Activated CD8-positive, alpha-beta T cell treated with anti-CD3 and anti-CD28 coated beads for 36 hours (primary cell): ENCODE measurements at regions not wholly inside any gene's neighbourhood (a gene's known extent, or its start where the extent isn't known, plus 50 kb on each side); places are given as distances from the start of the nearest gene placed in this dataset.

ENCODE experiments used
- ATAC-seq: fragments of 200-7000 bp; cut with Tn5 transposase; one replicate; pipeline ENCODE4 v1.10.0; 2021; ENCODE audit warnings: mild to moderate bottlenecking, moderate library complexity
- CTCF ChIA-PET: fragments of 350-600 bp; sonication (Branson Sonifier 250); formaldehyde crosslinking; loops from one replicate; lab custom pipeline; 2021; ENCODE audit warnings: antibody characterized with exemption; lab: Charles Lee
- POLR2A ChIA-PET: fragments of 350-600 bp; sonication (Branson Sonifier 250); formaldehyde crosslinking; loops from one replicate; lab custom pipeline; 2021; ENCODE audit warnings: antibody characterized with exemption; lab: Charles Lee
- DNase-seq: peaks from one replicate; pipeline ENCODE4 v3.0.0-alpha.2; 2020
- H3K27ac Mint-ChIP-seq: one replicate; pipeline ENCODE4 v1.8.0; 2021; ENCODE audit warnings: mild to moderate bottlenecking, mixed read lengths
- H3K27me3 Mint-ChIP-seq: one replicate; pipeline ENCODE4 v1.8.0; 2021; ENCODE audit warnings: mixed read lengths
- H3K36me3 Mint-ChIP-seq: one replicate; pipeline ENCODE4 v1.8.0; 2021; ENCODE audit warnings: low read depth, mixed read lengths
- H3K4me1 Mint-ChIP-seq: one replicate; pipeline ENCODE4 v1.8.0; 2021; ENCODE audit warnings: low read depth, mixed read lengths
- H3K4me3 Mint-ChIP-seq: one replicate; pipeline ENCODE4 v1.8.0; 2021; ENCODE audit warnings: mild to moderate bottlenecking, moderate library complexity, mixed read lengths
- H3K9me3 Mint-ChIP-seq: one replicate; pipeline ENCODE4 v1.8.0; 2021; ENCODE audit warnings: mixed read lengths
- CTCF ChIP-seq: fragments of 200-600 bp; IDR thresholded peaks from one replicate; pipeline ENCODE4 v1.8.0; 2022; ENCODE audit warnings: antibody characterized with exemption, mild to moderate bottlenecking
- intact Hi-C: fragments of 100-400 bp; cut with micrococcal nuclease; formaldehyde crosslinking; loops from one replicate; pipeline ENCODE4 v1.10.0; 2022

GRCh38 chr22:48560836-48561235 lies 1266.8 kb downstream of the BRD1 start:
- no peak for TF ChIP-seq CTCF
- no peak overlapping the region for H3K4me3 Mint-ChIP-seq
- no peaks in the 10 kb centered on the region for H3K27me3 Mint-ChIP-seq
- CTCF ChIA-PET = no interaction called here
- ATAC-seq (no peak), DNase-seq (no peak)
- intact Hi-C loops = no loop called here
- no peaks in the 10 kb centered on the region for H3K4me1 Mint-ChIP-seq
- POLR2A ChIA-PET = no interaction called here
- no peak overlapping the region for H3K27ac Mint-ChIP-seq
- H3K36me3 Mint-ChIP-seq = no peaks in the 10 kb centered on the region
- H3K9me3 Mint-ChIP-seq = no peaks in the 10 kb centered on the region

GRCh38 chr22:48560389-48560751 lies 1267.3 kb downstream of the BRD1 start:
- Mint-ChIP-seq H3K4me1 (no peaks in the 10 kb centered on the region), H3K27ac (no peak overlapping the region), H3K9me3 (no peaks in the 10 kb centered on the region), H3K36me3 (no peaks in the 10 kb centered on the region), H3K4me3 (no peak overlapping the region), H3K27me3 (no peaks in the 10 kb centered on the region)
- ChIA-PET CTCF (no interaction called here), POLR2A (no interaction called here)
- TF ChIP-seq CTCF = no peak
- DNase-seq (no peak), ATAC-seq (no peak)
- intact Hi-C loops = no loop called here

- POLR2A ChIA-PET = no interaction called here
- ATAC-seq (no peak), DNase-seq (no peak)
- intact Hi-C loops = no loop called here
- no peaks in the 10 kb centered on the region for H3K36me3 Mint-ChIP-seq
- H3K9me3 Mint-ChIP-seq = no peaks in the 10 kb centered on the region
- CTCF ChIA-PET = no interaction called here
- H3K4me1 Mint-ChIP-seq = no peaks in the 10 kb centered on the region
- TF ChIP-seq CTCF = no peak
- no peak overlapping the region for H3K27ac Mint-ChIP-seq
- H3K27me3 Mint-ChIP-seq = no peaks in the 10 kb centered on the region
- H3K4me3 Mint-ChIP-seq = no peak overlapping the region
Measured at GRCh38 chr22:48559647-48560388, 1267.9 kb downstream of the BRD1 start.

GRCh38 chr22:48558606-48559402 lies 1268.9 kb downstream of the BRD1 start:
- POLR2A ChIA-PET = interaction anchor here (0.6 kb wide), 1 partner anchor 1331 kb away, joined by 3 read pairs; no protein-coding TSS in a partner anchor
- CTCF ChIA-PET = no interaction called here
- DNase-seq = no peak
- intact Hi-C loops = no loop called here
- H3K36me3 Mint-ChIP-seq = no peaks in the 10 kb centered on the region
- H3K27ac Mint-ChIP-seq = no peak overlapping the region
- ATAC-seq = no peak
- no peak for TF ChIP-seq CTCF
- no peak overlapping the region for H3K4me3 Mint-ChIP-seq
- H3K27me3 Mint-ChIP-seq = no peaks in the 10 kb centered on the region
- H3K4me1 Mint-ChIP-seq = no peaks in the 10 kb centered on the region
- H3K9me3 Mint-ChIP-seq = no peaks in the 10 kb centered on the region

- Mint-ChIP-seq H3K27me3 (no peaks in the 10 kb centered on the region), H3K4me1 (no peaks in the 10 kb centered on the region), H3K36me3 (no peaks in the 10 kb centered on the region), H3K27ac (no peak overlapping the region), H3K4me3 (no peak overlapping the region), H3K9me3 (no peaks in the 10 kb centered on the region)
- CTCF ChIA-PET = no interaction called here
- DNase-seq (no peak), ATAC-seq (no peak)
- intact Hi-C loops = no loop called here
- TF ChIP-seq CTCF = no peak
- POLR2A ChIA-PET = interaction anchor here (0.6 kb wide), 1 partner anchor 1330 kb away, joined by 3 read pairs; no protein-coding TSS in a partner anchor
Measured at GRCh38 chr22:48558016-48558415, 1269.7 kb downstream of the BRD1 start.
